ENCODE measurements at regions not wholly inside any gene's neighbourhood (a gene's known extent, or its start where the extent isn't known, plus 50 kb on each side); places are given as distances from the start of the nearest gene placed in this dataset.
"Not testable (repeated sequence)": the region's sequence is repeated elsewhere in the genome, so short reads cannot be mapped to it uniquely, and the experiment has no call there.

- no peak for DNase-seq (ENCODE audit: extremely low spot score)
- ChIA-PET CTCF (interaction anchor here (1.3 kb wide), 1 partner anchor 35 kb away, joined by 3 read pairs; no protein-coding TSS in a partner anchor), POLR2A (no interaction called here)
- no peak for TF ChIP-seq CTCF (IDR thresholded peaks at IDR 0.05; ENCODE audit: control extremely low read depth, extremely low read depth, low read depth, missing control alignments)
Observed at GRCh38 chr4:7137326-7138200, 54.8 kb upstream of the SORCS2 start.

- DNase-seq (ENCODE audit: extremely low spot score): no peak
- ChIA-PET CTCF (no interaction called here), POLR2A (no interaction called here)
- TF ChIP-seq CTCF (IDR thresholded peaks at IDR 0.05; ENCODE audit: control extremely low read depth, extremely low read depth, low read depth, missing control alignments): no peak
Observed at GRCh38 chr4:7136351-7136750, 56.0 kb upstream of the SORCS2 start.

GRCh38 chr4:7135389-7135746, 57.0 kb upstream of the SORCS2 start:
- POLR2A ChIA-PET: no interaction called here
- CTCF ChIA-PET: no interaction called here
- TF ChIP-seq CTCF (IDR thresholded peaks at IDR 0.05; ENCODE audit: control extremely low read depth, extremely low read depth, low read depth, missing control alignments): no peak
- no peak for DNase-seq (ENCODE audit: extremely low spot score)

- ChIA-PET CTCF (no interaction called here), POLR2A (no interaction called here)
- DNase-seq (ENCODE audit: extremely low spot score): no peak
- TF ChIP-seq CTCF (IDR thresholded peaks at IDR 0.05; ENCODE audit: control extremely low read depth, extremely low read depth, low read depth, missing control alignments): no peak
Observed at GRCh38 chr4:7134737-7135388, 57.5 kb upstream of the SORCS2 start.

- POLR2A ChIA-PET; DNase-seq (ENCODE audit: extremely low spot score); CTCF ChIA-PET: not testable (repeated sequence)
Observed at GRCh38 chr4:7133818-7134650, 58.3 kb upstream of the SORCS2 start.

- TF ChIP-seq CTCF (IDR thresholded peaks at IDR 0.05; ENCODE audit: control extremely low read depth, extremely low read depth, low read depth, missing control alignments): no peak
- CTCF ChIA-PET: no interaction called here
- POLR2A ChIA-PET: no interaction called here
- no peak for DNase-seq (ENCODE audit: extremely low spot score)
Observed at GRCh38 chr4:7132730-7133582, 59.4 kb upstream of the SORCS2 start.
